Vagina (tissue), 2 donors: ENCODE measurements at regions not wholly inside any gene's neighbourhood (a gene's known extent, or its start where the extent isn't known, plus 50 kb on each side); places are given as distances from the start of the nearest gene placed in this dataset.

ENCODE experiments used
- POLR2A ChIP-seq, 2 donors: fragments of 450-650 bp; IDR thresholded peaks; one replicate each; pipeline ENCODE4 v1.6.1; 2017; ENCODE audit warnings: antibody characterized with exemption in 2 of 2, mild to moderate bottlenecking in 2 of 2, moderate library complexity in 2 of 2
- TF ChIP-seq, protein P1 (sequence below), 3 experiments: fragments of 450-650 bp in 2 of 3; fragments of 200-600 bp in 1 of 3; sonication (generic) in 1 of 3; IDR thresholded peaks; one replicate each; pipeline ENCODE4 v1.5.1; 2017 to 2019; ENCODE audit warnings: antibody characterized with exemption in 3 of 3, mild to moderate bottlenecking in 2 of 3, moderate library complexity in 2 of 3

GRCh38 chr10:107952649-107953556 is 788.4 kb upstream of the SORCS1 start:
- TF ChIP-seq, protein P1, sequence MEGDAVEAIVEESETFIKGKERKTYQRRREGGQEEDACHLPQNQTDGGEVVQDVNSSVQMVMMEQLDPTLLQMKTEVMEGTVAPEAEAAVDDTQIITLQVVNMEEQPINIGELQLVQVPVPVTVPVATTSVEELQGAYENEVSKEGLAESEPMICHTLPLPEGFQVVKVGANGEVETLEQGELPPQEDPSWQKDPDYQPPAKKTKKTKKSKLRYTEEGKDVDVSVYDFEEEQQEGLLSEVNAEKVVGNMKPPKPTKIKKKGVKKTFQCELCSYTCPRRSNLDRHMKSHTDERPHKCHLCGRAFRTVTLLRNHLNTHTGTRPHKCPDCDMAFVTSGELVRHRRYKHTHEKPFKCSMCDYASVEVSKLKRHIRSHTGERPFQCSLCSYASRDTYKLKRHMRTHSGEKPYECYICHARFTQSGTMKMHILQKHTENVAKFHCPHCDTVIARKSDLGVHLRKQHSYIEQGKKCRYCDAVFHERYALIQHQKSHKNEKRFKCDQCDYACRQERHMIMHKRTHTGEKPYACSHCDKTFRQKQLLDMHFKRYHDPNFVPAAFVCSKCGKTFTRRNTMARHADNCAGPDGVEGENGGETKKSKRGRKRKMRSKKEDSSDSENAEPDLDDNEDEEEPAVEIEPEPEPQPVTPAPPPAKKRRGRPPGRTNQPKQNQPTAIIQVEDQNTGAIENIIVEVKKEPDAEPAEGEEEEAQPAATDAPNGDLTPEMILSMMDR (IDR thresholded peaks at IDR 0.05), result no peak
- TF ChIP-seq POLR2A (IDR thresholded peaks at IDR 0.05), result no peak
